Heart right ventricle (tissue), 16 donors: ENCODE measurements at regions not wholly inside any gene's neighbourhood (a gene's known extent, or its start where the extent isn't known, plus 50 kb on each side); places are given as distances from the start of the nearest gene placed in this dataset.

Source experiments
- ATAC-seq, 8 donors: fragments of 200-7000 bp; cut with Tn5 transposase; one replicate each; pipeline ENCODE4 v1.9.1; 2020; ENCODE audit warnings: mild to moderate bottlenecking in 8 of 8, moderate library complexity in 8 of 8, moderate number of reproducible peaks in 1 of 8
- DNase-seq, 2 donors: peaks; one replicate each; pipeline ENCODE4 v3.0.0-alpha.2; 2020
- H3K27ac ChIP-seq, 10 donors: fragments of 200-600 bp; sonication (generic) in 2 of 10; one replicate each; pipeline versions ENCODE4 v1.5.0 to v1.8.0; 2020 to 2022; ENCODE audit warnings: mild to moderate bottlenecking in 3 of 10
- H3K27me3 ChIP-seq, 7 donors: fragments of 200-600 bp; one replicate each; pipeline ENCODE4 v1.8.0; 2021 to 2022; ENCODE audit warnings: mild to moderate bottlenecking in 2 of 7
- H3K36me3 ChIP-seq, 9 donors: fragments of 200-600 bp; sonication (generic) in 1 of 9; one replicate each; pipeline versions ENCODE4 v1.5.0 to v1.8.0; 2020 to 2022; ENCODE audit warnings: mild to moderate bottlenecking in 2 of 9
- H3K4me1 ChIP-seq, 9 donors: fragments of 200-600 bp; sonication (generic) in 1 of 9; one replicate each; pipeline versions ENCODE4 v1.5.0 to v1.8.0; 2020 to 2022; ENCODE audit warnings: mild to moderate bottlenecking in 4 of 9
- H3K4me3 ChIP-seq, 10 donors: fragments of 200-600 bp; sonication (generic) in 2 of 10; one replicate each; pipeline versions ENCODE4 v1.5.0 to v1.8.0; 2020 to 2022; ENCODE audit warnings: mild to moderate bottlenecking in 7 of 10, moderate library complexity in 2 of 10
- H3K9me3 ChIP-seq, 11 donors: fragments of 200-600 bp in 10 of 11; sonication (generic) in 2 of 11; one replicate each; pipeline versions ENCODE4 v1.5.0 to v1.8.0; 2013 to 2022; ENCODE audit warnings: mild to moderate bottlenecking in 2 of 11, control low read depth in 1 of 11, moderate library complexity in 1 of 11
- WGBS, 2 donors: extraction: QIAGEN DNeasy Blood & Tissue Kit; methylation state at CpG; one replicate each; pipeline ENCODE4 v1.1.7; 2013; ENCODE audit warnings: inconsistent platforms in 1 of 2; 5-methylcytosine and 5-hydroxymethylcytosine counted together
- intact Hi-C, 10 donors: fragments of 100-400 bp; cut with DNase I; formaldehyde crosslinking; loops; one replicate each; pipeline versions ENCODE4 v1.11.1 to v1.14.2; 2022
- TF ChIP-seq, protein P1 (sequence below), 9 donors: fragments of 200-600 bp; sonication (generic) in 2 of 9; IDR thresholded peaks; one replicate each; pipeline versions ENCODE4 v1.5.0 to v1.8.0; 2021 to 2022; ENCODE audit warnings: antibody characterized with exemption in 9 of 9, mild to moderate bottlenecking in 5 of 9, moderate library complexity in 1 of 9
- donor health status: Arrhythmogenic right ventricular cardiomyopathy.
- donor health status: ischemic (EF 13 %, LVEDD 7.1; RV severe dilation, severe dysfunction).
- donor health status: healthy with polysubstance abuse.
- donor health status: DM: no; HTN: yes; CAD: no.
- donor health status: DM: no; HTN: no; CAD: no.
- donor health status: ischemic (EF 25% LVEDD 6.9; RV normal size, moderate dysfunction).
- donor health status: ischemic (EF 25% LVEDD 5.7; RV mildly dilated, moderate dysfunction).
- donor health status: healthy.
- donor health status: DM: yes; HTN: yes; CAD: no.
- donor health status: Ischemic cardiomyopathy.
- donor health status: ischemic (EF 35%, LVEDD 5.7; RV mildly dilated, moderate dysfunction).
- donor health status: nonischemic (EF 11% LVEDD 7.7; RV severe dilation, severe dysfunction).
- donor health status: DM: yes; HTN: yes; CAD: no.
- donor health status: PGD.
- donor health status: ischemic (EF 29% LVEDD 5.4; RV normal size, mild dysfunction).
- donor health status: nonischemic (EF 23%, LVEDD 6.1; RV moderate dilation, normal function).

DNA sequence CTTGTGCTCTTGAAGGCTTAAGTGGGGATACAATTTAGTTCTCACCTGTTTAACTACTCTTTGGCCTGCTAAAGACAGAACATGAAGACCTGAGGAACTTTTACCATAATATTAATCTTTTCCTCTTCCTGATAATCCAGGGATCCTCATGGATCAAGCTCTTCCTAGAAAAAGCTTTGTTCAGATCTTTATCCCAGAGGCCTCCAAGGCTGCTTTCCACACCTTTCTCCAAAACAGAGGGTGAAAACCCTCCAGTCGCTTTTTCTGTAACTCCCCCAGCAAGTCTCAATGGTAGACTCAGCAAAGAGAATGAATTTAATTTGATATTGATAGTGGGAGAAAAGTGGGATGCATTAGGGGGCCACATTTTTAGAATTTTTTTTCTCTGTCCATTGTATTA is 203.6 kb downstream of the CGGBP1 start:
- H3K4me1 ChIP-seq: peaks cover 0 to 4% (median 0%) of the 10 kb centered on the region in 9 donors
- H3K27me3 ChIP-seq: no peaks in the 10 kb centered on the region
- TF ChIP-seq, protein P1, sequence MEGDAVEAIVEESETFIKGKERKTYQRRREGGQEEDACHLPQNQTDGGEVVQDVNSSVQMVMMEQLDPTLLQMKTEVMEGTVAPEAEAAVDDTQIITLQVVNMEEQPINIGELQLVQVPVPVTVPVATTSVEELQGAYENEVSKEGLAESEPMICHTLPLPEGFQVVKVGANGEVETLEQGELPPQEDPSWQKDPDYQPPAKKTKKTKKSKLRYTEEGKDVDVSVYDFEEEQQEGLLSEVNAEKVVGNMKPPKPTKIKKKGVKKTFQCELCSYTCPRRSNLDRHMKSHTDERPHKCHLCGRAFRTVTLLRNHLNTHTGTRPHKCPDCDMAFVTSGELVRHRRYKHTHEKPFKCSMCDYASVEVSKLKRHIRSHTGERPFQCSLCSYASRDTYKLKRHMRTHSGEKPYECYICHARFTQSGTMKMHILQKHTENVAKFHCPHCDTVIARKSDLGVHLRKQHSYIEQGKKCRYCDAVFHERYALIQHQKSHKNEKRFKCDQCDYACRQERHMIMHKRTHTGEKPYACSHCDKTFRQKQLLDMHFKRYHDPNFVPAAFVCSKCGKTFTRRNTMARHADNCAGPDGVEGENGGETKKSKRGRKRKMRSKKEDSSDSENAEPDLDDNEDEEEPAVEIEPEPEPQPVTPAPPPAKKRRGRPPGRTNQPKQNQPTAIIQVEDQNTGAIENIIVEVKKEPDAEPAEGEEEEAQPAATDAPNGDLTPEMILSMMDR (IDR thresholded peaks at IDR 0.05): no peak
- 59 to 61% methylated on average over 1 of the region's 1 CpG for WGBS, 2 donors
- ATAC-seq (no peak), DNase-seq (no peak)
- no peak overlapping the region for H3K4me3 ChIP-seq
- no peak overlapping the region for H3K27ac ChIP-seq
- H3K36me3 ChIP-seq: no peaks in the 10 kb centered on the region
- intact Hi-C loops: loop anchor here in 1 of 10 donors (10.0 kb wide), 1 partner anchor 70 kb away; no protein-coding TSS in a partner anchor
- H3K9me3 ChIP-seq: peaks cover 0 to 14% (median 0%) of the 10 kb centered on the region in 11 donors

DNA sequence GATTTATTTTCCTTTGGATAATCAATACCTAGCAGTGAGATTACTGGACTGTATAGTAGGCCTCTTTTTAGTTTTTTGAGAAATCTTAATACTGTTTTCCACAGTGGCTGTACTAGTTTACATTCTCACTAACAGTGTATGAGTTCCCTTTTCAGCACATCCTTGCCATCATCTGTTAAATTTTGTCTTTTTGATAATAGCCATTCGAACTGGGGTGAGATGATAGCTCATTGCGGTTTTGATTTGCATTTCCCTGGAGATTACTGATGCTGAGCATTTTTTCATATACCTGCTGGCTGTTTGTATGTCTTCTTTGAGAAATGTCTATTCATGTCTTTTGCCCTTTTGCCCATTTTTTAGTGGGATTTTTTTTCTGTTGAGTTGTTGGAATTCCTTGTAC is 210.8 kb downstream of the CGGBP1 start:
- intact Hi-C loops: no loop called here
- DNase-seq (no peak), ATAC-seq (no peak)
- Histone ChIP-seq H3K4me3 (no peak overlapping the region), H3K36me3 (no peaks in the 10 kb centered on the region), H3K9me3 (peaks cover 0 to 14% (median 0%) of the 10 kb centered on the region in 11 donors), H3K4me1 (no peaks in the 10 kb centered on the region), H3K27me3 (no peaks in the 10 kb centered on the region), H3K27ac (no peak overlapping the region)
- TF ChIP-seq, protein P1 (IDR thresholded peaks at IDR 0.05): no peak
- WGBS, 2 donors: 66% methylated on average over 2 of the region's 2 CpGs

DNA sequence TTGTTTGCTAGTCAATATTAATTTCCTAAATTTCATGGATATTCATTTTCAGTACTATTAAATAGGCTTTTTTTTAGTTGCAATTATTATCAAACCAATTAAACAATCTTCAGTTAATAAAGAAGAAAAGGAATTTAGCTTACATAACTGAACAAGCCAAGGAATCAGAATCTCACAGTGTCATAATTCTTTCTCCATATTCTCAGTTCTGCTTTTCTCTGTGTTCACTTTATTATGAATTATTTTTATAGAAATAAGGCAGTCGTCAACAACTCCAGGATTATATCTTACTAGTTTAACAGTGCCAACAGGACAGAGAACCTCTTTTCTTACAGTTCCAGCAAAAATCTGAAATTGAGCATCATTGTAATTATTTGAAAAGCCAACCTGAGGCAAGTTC is 221.7 kb downstream of the CGGBP1 start:
- no peaks in the 10 kb centered on the region for H3K36me3 ChIP-seq
- no peaks in the 10 kb centered on the region for H3K27me3 ChIP-seq
- no peak overlapping the region for H3K4me3 ChIP-seq
- intact Hi-C loops: no loop called here
- TF ChIP-seq, protein P1 (IDR thresholded peaks at IDR 0.05): no peak
- H3K27ac ChIP-seq: no peak overlapping the region
- H3K9me3 ChIP-seq: peaks cover 0 to 20% (median 6%) of the 10 kb centered on the region in 11 donors
- WGBS, 2 donors: 52 to 86% methylated on average over 1 of the region's 1 CpG
- peaks cover 0 to 8% (median 0%) of the 10 kb centered on the region in 9 donors for H3K4me1 ChIP-seq
- DNase-seq (no peak), ATAC-seq (no peak)

DNA sequence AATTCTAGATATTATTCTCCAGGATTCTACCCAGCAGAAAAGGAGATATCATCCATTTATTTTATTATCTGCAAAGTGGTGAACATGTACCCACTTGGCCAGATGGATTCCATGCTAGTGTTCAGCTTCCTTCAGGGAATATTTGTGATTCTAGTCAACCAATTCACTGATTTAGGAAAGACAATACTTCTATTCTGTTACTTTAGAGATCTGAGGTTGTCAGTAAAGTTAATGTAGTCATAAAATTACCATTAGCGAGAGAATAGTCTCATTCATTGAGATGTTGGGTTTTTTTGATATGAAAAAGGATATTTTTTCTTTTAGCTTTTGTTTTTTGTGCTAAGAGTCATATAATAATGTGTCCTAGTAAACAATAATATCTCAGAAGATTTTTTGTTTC is 222.8 kb downstream of the CGGBP1 start:
- no peak overlapping the region for H3K4me3 ChIP-seq
- intact Hi-C loops: no loop called here
- ATAC-seq: no peak
- peaks cover 0 to 8% (median 0%) of the 10 kb centered on the region in 9 donors for H3K4me1 ChIP-seq
- H3K36me3 ChIP-seq: no peaks in the 10 kb centered on the region
- TF ChIP-seq, protein P1 (IDR thresholded peaks at IDR 0.05): no peak
- no peak for DNase-seq
- WGBS, 2 donors: 72 to 76% methylated on average over 1 of the region's 1 CpG
- no peak overlapping the region for H3K27ac ChIP-seq
- H3K27me3 ChIP-seq: no peaks in the 10 kb centered on the region
- H3K9me3 ChIP-seq: peaks cover 0 to 20% (median 6%) of the 10 kb centered on the region in 11 donors
